KMS-11 (cell line): ENCODE measurements at regions not wholly inside any gene's neighbourhood (a gene's known extent, or its start where the extent isn't known, plus 50 kb on each side); places are given as distances from the start of the nearest gene placed in this dataset.

Source experiments
- H2AFZ ChIP-seq: fragments of 200-600 bp; sonication (generic); 2 replicates; pipeline ENCODE4 v1.6.1; 2016; ENCODE audit warnings: antibody characterized with exemption, mixed run types, low read depth
- H3K27ac ChIP-seq: fragments of 200-600 bp; sonication (generic); 2 replicates; pipeline ENCODE4 v1.6.1; 2016; ENCODE audit warnings: mild to moderate bottlenecking, mixed run types
- H3K27me3 ChIP-seq: fragments of 200-600 bp; sonication (generic); 2 replicates; pipeline ENCODE4 v1.6.1; 2017; ENCODE audit warnings: mild to moderate bottlenecking, low read depth, mixed run types, moderate library complexity; ENCODE audit not compliant: insufficient read depth
- H3K36me3 ChIP-seq: fragments of 200-600 bp; sonication (generic); 2 replicates; pipeline ENCODE4 v1.6.1; 2017; ENCODE audit warnings: mild to moderate bottlenecking, mixed run types; ENCODE audit not compliant: insufficient read depth
- H3K4me1 ChIP-seq: fragments of 200-600 bp; sonication (generic); 2 replicates; pipeline ENCODE4 v1.6.1; 2016; ENCODE audit warnings: mild to moderate bottlenecking, low read depth, mixed run types; ENCODE audit not compliant: poor library complexity, severe bottlenecking
- H3K4me2 ChIP-seq: fragments of 200-600 bp; sonication (generic); 2 replicates; pipeline ENCODE4 v1.7.0; 2016; ENCODE audit warnings: mild to moderate bottlenecking, mixed run types
- H3K4me3 ChIP-seq: fragments of 200-600 bp; sonication (generic); IDR thresholded peaks from 2 replicates; pipeline ENCODE4 v1.6.1; 2017; ENCODE audit warnings: low read depth, low read length, mixed read lengths; ENCODE audit not compliant: insufficient read depth
- H3K79me2 ChIP-seq: fragments of 200-600 bp; sonication (generic); 2 replicates; pipeline ENCODE4 v1.6.1; 2016; ENCODE audit warnings: low read depth, mixed run types; ENCODE audit not compliant: insufficient read depth
- H3K9ac ChIP-seq: fragments of 200-600 bp; sonication (generic); 2 replicates; pipeline ENCODE4 v1.6.1; 2016; ENCODE audit warnings: mild to moderate bottlenecking, mixed run types
- H4K20me1 ChIP-seq: fragments of 200-600 bp; sonication (generic); 2 replicates; pipeline ENCODE4 v1.6.1; 2016; ENCODE audit warnings: mild to moderate bottlenecking, mixed run types; ENCODE audit not compliant: insufficient read depth
- CTCF ChIP-seq: fragments of 200-600 bp; sonication (generic); conservative IDR thresholded peaks from 2 replicates; pipeline ENCODE4 v1.6.1; 2017; ENCODE audit warnings: low read depth, mild to moderate bottlenecking, antibody characterized with exemption, low read length, moderate library complexity, mixed read lengths

- Histone ChIP-seq H3K9ac (no peak overlapping the region), H3K27me3 (no peaks in the 10 kb centered on the region), H2AFZ (no peak overlapping the region), H4K20me1 (no peaks in the 10 kb centered on the region), H3K36me3 (no peaks in the 10 kb centered on the region), H3K4me2 (no peak overlapping the region), H3K4me3 (no peak overlapping the region), H3K79me2 (no peaks in the 10 kb centered on the region), H3K27ac (no peak overlapping the region), H3K4me1 (no peaks in the 10 kb centered on the region)
- no peak for TF ChIP-seq CTCF
Measured at GRCh38 chr10:63899673-63900300, 378.6 kb downstream of the REEP3 start.

GRCh38 chr10:63901228-63901627 is 380.0 kb downstream of the REEP3 start:
- H3K27me3 ChIP-seq = no peaks in the 10 kb centered on the region
- H3K27ac ChIP-seq = no peak overlapping the region
- H3K36me3 ChIP-seq = no peaks in the 10 kb centered on the region
- H4K20me1 ChIP-seq = no peaks in the 10 kb centered on the region
- no peaks in the 10 kb centered on the region for H3K79me2 ChIP-seq
- H3K9ac ChIP-seq = no peak overlapping the region
- TF ChIP-seq CTCF = peak; percentile 31; the same call in 1 of the 2 replicates
- H3K4me1 ChIP-seq = no peaks in the 10 kb centered on the region
- no peak overlapping the region for H2AFZ ChIP-seq
- H3K4me2 ChIP-seq = no peak overlapping the region
- H3K4me3 ChIP-seq = no peak overlapping the region

- H3K4me1 ChIP-seq = no peaks in the 10 kb centered on the region
- no peak overlapping the region for H2AFZ ChIP-seq
- no peak for TF ChIP-seq CTCF
- no peaks in the 10 kb centered on the region for H3K27me3 ChIP-seq
- H3K9ac ChIP-seq = no peak overlapping the region
- H3K79me2 ChIP-seq = no peaks in the 10 kb centered on the region
- H3K4me3 ChIP-seq = no peak overlapping the region
- H4K20me1 ChIP-seq = no peaks in the 10 kb centered on the region
- H3K4me2 ChIP-seq = no peak overlapping the region
- H3K27ac ChIP-seq = no peak overlapping the region
- H3K36me3 ChIP-seq = no peaks in the 10 kb centered on the region
Measured at GRCh38 chr10:63901881-63902280, 380.7 kb downstream of the REEP3 start.

DNA sequence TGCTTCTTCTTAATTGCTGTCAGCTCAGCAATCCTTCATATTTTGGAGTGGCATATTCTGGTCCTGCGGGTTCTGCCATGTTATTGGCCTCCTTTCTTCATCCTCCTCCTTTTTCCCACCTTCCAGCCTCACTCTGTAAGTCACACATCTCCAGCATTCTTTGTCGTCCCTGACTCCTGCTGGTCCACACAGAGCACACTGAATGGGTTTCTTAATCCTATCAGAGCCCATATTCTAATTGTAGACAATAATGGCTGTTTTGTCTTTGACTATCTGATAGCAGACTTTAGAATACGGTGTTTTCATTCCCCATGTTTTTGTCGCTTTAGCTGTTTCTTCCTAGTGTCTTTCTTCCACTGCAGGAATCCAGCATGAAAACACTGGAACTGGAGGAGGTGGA is 389.6 kb downstream of the REEP3 start:
- H2AFZ ChIP-seq = no peak overlapping the region
- no peaks in the 10 kb centered on the region for H3K27me3 ChIP-seq
- no peak overlapping the region for H3K4me2 ChIP-seq

More for the DNA sequence above, 389.6 kb downstream of the REEP3 start:
- TF ChIP-seq CTCF = no peak
- H4K20me1 ChIP-seq = no peaks in the 10 kb centered on the region
- no peak overlapping the region for H3K9ac ChIP-seq
- no peak overlapping the region for H3K27ac ChIP-seq
- H3K79me2 ChIP-seq = no peaks in the 10 kb centered on the region
- no peaks in the 10 kb centered on the region for H3K4me1 ChIP-seq
- H3K36me3 ChIP-seq = no peaks in the 10 kb centered on the region
- no peak overlapping the region for H3K4me3 ChIP-seq
